HG03135 (cell line): ENCODE measurements at regions not wholly inside any gene's neighbourhood (a gene's known extent, or its start where the extent isn't known, plus 50 kb on each side); places are given as distances from the start of the nearest gene placed in this dataset.

Source experiments
- ATAC-seq: cut with Tn5 transposase; IDR thresholded peaks from one replicate; pipeline ENCODE4 v1.9.1; 2021; ENCODE audit warnings: mild to moderate bottlenecking, moderate library complexity; ENCODE audit not compliant: unreplicated experiment

DNA sequence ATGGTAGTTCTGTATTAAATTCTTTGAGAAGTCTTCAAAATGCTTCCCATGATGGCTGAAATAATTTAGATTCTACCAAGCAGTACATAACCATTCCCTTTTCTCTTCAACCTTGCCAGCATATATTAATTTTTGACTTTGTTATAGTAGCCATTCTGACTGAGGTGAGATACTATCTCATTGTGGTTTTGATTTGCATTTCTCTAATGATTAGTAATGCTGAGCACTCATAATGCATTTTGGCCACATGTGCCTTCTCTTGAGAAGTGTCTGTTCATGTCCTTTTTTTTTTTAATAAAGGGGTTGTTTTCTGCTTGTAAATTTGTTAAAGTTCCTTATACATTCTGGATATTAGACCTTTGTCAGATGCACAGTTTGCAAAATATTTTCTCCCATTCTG, 173.9 kb downstream of the CALCRL start:
- ATAC-seq: no peak

DNA sequence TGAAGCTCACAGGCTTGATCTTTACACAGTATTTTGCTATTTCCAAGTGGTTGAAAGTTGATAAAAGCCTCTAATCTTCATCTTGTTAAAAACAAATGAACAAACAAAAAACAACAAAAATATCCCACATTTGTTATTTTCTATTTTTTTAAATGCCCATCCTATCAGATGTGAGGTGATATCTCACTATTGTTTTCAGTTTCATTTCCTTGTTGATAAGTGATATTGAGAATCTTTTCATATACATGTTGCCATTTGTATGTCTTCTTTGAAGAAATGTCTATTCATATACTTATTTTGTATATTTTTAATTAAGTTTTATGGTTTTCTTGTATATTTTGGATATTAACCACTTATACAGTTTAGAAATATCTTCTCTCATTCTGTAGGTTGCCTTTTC, 175.8 kb downstream of the CALCRL start:
- ATAC-seq: no peak

GRCh38 chr2:187271825-187272224, 176.2 kb downstream of the CALCRL start:
- ATAC-seq: no peak

DNA sequence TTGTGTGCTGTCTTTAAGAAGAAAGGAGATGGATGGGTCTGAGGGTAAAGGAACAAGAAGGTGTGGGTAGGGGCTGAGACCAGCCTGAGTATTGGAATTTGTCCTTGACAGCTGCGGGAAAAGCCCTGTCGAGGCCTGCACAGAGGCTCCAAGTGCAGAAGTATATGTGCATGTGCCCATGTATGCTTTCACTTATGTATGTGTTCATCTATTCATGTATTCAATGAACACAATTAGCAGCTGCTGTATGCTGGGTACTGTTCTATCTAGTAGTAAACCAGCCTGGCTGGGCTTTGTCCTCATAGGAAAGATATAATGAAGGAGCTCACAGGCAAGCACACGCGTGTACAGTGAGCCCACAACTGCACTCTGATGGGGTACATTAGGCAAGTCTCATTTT, 181.4 kb downstream of the CALCRL start:
- ATAC-seq: no peak

GRCh38 chr2:187266147-187266546, 181.9 kb downstream of the CALCRL start:
- ATAC-seq: no peak

- ATAC-seq: no peak
Measured at GRCh38 chr2:187264612-187265011, 183.4 kb downstream of the CALCRL start.

- no peak for ATAC-seq
Measured at GRCh38 chr2:187263675-187264560, 184.1 kb downstream of the CALCRL start.

- ATAC-seq: no peak
Measured at GRCh38 chr2:187261705-187262104, 186.3 kb downstream of the CALCRL start.

DNA sequence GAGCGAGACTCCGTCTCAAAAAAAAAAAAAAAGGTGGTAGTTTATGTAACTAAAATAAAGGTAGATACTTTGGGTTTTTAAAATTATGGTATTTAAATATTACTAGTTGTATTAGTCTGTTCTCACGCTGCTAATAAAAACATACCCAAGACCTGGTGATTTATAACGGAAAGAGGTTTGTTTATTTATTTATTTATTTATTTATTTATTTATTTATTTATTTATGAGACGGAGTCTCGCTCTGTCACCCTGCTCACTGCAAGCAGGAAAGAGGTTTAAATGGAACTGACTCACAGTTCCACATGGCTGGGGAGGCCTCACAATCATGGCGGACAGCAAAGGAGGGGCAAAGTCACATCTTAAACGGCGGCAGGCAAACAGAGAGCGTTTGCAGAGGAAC, 196.0 kb downstream of the CALCRL start:
- ATAC-seq: no peak

DNA sequence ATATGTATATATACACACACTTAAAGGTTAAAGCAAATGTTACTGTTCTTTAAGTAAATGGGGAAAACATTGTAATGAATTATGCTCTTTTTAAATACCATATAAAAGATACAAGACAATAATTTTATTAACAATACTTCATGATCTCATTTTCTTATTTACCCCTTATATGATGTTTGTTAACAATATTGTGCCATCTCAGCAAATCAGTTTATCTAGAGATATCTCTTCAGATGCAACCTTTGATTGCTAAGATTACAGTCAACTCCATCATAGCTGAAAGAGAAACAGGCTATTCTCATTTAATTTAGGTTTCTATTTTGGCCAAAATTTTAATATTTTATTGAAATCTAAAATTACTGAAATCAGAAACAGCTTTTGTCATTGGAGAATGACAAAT, 197.9 kb downstream of the CALCRL start:
- no peak for ATAC-seq

GRCh38 chr2:187233811-187234210, 214.2 kb downstream of the CALCRL start:
- no peak for ATAC-seq

DNA sequence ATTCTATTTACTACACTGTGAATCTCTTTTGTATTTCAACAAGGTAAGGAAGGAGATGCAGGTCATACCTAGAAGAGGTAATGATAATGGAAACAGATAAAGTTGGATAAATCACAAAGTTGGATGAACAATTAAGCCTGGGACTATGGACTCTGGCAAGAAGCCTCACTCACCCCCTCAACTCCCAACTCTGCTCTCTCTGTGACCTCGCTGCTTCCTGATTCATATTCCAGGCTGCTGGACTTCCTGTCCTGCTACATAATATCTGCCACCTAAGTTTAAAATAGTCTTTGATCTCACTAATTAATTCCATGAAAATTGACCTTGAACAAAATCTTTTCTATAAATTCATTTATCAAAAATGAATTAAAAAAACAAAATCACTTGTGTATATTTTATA, 215.3 kb downstream of the CALCRL start:
- ATAC-seq: no peak

DNA sequence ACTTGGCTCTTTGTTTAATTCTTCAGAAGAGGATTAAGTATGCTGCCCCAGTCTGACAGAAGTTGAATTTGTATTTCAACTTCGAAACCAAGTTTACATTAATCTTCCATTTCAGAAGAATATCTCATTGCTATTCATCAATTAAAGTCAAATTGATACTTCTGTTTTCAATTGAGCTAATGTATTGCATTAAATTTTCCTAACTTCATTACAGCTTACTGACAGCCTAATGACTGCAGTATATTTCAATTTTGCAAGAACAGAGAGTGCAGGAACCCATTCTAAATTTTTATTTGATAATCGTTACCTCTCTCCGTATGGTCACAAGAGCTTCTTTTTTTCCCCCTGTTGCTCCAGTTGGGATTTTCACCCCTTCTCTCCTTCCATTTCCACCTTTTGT, 218.0 kb downstream of the CALCRL start:
- no peak for ATAC-seq

DNA sequence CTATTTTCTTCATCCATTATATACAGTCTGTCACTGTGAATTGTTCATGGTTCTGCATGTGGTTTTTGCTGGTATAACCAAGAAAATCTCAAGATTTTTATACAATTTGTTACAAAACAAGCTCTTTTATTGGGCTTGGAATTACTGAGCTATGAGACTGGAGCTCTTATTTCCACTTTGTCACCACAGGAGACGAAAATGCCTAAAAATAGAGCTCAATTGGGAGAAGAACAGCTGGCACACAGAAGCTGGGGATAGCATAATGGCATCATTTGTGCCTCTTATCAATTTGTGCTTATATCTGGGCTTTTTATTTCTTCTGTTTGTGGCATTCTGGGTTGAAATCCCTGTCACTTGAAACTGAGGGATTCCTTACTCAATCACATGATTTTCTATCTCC, 219.1 kb downstream of the CALCRL start:
- no peak for ATAC-seq

DNA sequence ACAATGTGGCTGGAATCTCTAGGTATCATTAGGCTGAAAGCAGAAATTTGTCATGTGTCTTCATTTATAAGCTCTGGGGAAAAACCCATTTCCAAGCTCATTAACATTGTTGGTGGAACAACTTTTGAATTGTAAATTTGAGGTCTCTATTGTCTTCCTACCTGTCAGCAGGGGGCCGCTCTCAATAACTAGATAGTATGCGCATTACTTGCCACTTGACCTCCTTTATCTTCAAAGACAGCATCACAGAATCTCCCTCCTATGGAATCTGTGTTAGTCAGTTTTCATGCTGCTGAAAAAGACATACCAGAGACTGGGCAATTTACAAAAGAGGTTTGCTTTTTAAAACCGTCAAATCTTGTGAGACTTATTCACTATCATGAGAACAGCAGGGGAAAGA, 223.1 kb downstream of the CALCRL start:
- no peak for ATAC-seq

GRCh38 chr2:187220071-187220470, 228.0 kb downstream of the CALCRL start:
- no peak for ATAC-seq

DNA sequence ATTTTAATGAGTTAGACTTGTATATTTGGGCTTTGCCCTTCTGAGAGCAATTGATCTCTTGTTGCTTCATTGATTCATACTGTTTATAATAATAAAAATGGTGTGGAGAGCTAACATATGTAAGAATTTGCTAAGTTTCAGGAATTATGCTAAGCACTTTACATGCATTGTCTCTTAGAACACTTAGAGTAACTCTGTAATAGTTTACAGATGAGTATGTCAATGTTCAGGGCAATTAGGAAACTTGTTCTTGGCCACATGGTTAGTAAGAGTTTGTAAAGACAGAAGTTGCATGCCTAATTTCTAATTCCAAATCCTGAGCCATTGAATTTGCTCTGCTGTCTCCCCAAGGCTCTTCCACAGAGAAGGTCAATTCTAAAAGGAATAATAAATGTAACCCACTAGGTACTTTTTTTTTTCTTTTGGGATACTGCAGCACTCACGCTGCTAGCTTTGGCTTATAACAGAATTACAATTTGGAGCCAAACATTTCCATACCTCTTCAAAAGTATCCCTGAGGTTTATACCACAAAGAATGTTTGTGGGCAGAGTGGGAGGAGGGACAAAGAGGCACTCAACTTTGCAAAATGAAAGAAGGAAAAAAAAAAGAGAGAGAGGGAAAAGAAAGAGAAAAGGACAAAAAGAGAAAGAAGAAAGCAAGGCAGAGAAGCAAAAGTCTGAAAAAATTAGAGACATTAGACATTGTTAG, 232.4 kb downstream of the CALCRL start:
- ATAC-seq: no peak

DNA sequence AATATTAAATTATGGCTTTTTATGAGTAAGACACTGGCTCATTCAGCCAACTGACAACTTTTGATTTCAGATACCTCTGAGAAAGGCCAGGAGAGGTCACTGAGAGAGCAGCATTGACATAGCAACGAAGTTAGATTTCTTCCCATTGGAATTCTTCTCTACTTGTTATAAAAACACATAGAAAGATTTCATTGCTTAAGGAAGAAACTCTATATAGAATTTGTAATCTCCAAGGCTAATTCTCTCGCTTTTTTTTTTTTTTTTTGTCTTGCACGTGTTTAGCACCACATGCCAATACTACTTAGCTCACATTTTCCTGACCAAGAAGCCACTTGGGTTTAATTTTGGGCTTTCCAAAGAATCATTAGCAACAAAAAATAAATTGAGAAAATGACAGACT, 233.7 kb downstream of the CALCRL start:
- no peak for ATAC-seq

- no peak for ATAC-seq
Measured at GRCh38 chr2:187213798-187214197, 234.3 kb downstream of the CALCRL start.

DNA sequence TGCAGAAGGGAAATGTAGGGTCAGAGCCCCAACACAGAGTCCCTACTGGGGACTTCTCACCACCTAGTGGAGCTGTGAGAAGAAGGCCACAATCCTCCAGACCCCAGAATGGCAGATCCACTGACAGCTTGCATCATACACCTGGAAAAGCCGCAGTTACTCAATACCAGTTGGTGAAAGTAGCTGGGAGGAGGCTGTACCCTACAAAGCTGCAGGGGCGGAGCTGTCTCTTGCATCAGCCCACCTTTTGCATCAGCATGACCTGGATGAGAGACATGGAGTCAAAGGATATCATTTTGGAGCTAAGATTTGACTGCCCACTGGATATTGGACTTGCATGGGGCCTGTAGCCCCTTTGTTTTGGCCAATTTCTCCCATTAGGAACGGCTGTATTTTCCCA, 237.3 kb downstream of the CALCRL start:
- no peak for ATAC-seq

DNA sequence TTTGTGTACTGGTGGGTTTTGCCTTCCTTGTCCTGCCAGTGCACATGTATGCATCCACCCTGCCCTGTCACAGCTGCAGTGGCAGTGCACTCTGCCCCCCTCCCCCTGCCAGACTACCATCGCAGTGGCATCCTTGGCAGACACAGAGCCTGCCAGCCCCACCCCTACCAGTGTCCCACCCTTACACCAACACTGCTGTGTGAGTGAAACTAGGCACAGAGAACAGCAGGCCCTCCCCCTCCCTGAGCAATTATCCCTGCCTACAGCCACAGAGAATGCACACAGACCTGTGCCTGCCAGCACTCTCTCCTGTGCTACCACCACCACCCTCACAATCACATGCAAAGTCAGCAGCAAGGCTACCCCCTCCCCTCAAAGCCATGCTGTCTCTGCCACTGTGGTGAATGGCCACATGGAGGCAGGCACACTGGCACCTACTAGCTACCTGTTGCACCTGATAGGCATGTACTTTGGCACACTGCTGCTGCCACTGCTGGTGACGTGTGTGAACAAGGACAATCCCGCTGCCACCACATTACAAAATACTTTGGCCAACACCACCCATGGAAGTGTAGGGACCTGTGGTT, 239.8 kb downstream of the CALCRL start:
- no peak for ATAC-seq

DNA sequence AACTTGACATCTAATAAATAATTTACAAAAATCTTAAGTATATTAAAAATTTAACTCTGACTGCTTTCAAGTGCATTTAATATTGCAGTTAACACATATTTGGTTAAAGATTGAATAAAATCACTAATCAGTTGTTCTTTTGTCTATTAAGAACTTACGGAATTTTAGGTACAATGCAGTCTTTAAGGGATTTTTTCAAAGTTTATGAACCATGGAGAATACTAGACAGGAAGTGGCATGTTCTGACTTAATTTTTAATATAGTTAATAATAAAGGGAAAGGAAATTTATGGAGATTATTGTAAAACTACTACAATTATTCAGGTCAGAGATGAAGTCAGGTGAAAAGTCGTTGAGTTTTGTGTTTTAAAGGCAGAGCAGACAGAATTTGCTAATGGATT, 240.9 kb downstream of the CALCRL start:
- no peak for ATAC-seq
